Peyer's patch (tissue), 4 donors: ENCODE measurements at regions not wholly inside any gene's neighbourhood (a gene's known extent, or its start where the extent isn't known, plus 50 kb on each side); places are given as distances from the start of the nearest gene placed in this dataset.

Experiments
- POLR2A ChIP-seq, 2 donors: fragments of 450-650 bp; IDR thresholded peaks; one replicate each; pipeline ENCODE4 v1.5.1; 2017; ENCODE audit warnings: antibody characterized with exemption in 2 of 2, mild to moderate bottlenecking in 2 of 2, moderate library complexity in 2 of 2
- TF ChIP-seq, protein P1 (sequence below), 6 experiments: fragments of 450-650 bp in 4 of 6; fragments of 200-600 bp in 2 of 6; sonication (generic) in 1 of 6; IDR thresholded peaks; one replicate each; pipeline ENCODE4 v1.5.1; 2017 to 2019; ENCODE audit warnings: antibody characterized with exemption in 6 of 6, mild to moderate bottlenecking in 3 of 6, moderate library complexity in 1 of 6

DNA sequence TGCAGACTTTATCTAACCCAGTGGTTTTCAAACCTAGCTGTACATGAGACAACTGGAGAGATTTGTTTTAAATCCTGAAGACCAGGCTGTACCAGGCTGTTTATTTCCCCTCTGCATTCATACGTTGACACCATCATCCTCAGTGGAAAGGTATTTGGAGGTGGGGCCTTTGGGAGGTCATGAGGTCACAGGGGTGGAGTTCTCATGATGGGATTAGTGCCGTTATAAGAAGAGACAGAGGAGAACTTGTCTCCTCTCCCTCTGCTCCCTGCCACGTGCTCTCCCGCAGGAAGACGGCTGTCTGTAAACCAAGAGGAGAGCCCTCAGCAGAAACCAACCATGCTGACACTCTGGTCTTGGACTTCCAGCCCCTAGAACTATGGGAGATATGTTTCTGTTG lies 165.4 kb downstream of the ADSS2 start:
- TF ChIP-seq, protein P1, sequence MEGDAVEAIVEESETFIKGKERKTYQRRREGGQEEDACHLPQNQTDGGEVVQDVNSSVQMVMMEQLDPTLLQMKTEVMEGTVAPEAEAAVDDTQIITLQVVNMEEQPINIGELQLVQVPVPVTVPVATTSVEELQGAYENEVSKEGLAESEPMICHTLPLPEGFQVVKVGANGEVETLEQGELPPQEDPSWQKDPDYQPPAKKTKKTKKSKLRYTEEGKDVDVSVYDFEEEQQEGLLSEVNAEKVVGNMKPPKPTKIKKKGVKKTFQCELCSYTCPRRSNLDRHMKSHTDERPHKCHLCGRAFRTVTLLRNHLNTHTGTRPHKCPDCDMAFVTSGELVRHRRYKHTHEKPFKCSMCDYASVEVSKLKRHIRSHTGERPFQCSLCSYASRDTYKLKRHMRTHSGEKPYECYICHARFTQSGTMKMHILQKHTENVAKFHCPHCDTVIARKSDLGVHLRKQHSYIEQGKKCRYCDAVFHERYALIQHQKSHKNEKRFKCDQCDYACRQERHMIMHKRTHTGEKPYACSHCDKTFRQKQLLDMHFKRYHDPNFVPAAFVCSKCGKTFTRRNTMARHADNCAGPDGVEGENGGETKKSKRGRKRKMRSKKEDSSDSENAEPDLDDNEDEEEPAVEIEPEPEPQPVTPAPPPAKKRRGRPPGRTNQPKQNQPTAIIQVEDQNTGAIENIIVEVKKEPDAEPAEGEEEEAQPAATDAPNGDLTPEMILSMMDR (IDR thresholded peaks at IDR 0.05), result no peak
- TF ChIP-seq POLR2A (IDR thresholded peaks at IDR 0.05), result no peak
